C4-2B (cell line): ENCODE measurements at regions not wholly inside any gene's neighbourhood (a gene's known extent, or its start where the extent isn't known, plus 50 kb on each side); places are given as distances from the start of the nearest gene placed in this dataset.

Experiments
- ZFX ChIP-seq: fragments of 450-650 bp; IDR thresholded peaks from 2 replicates; pipeline ENCODE4 v1.6.1; 2017
- TF ChIP-seq, protein P1 (sequence below): fragments of 450-650 bp; conservative IDR thresholded peaks from 2 replicates; pipeline ENCODE4 v1.5.1; 2017; ENCODE audit warnings: mild to moderate bottlenecking

GRCh38 chr12:89098441-89099112 lies 253.7 kb downstream of the DUSP6 start:
- TF ChIP-seq, protein P1, sequence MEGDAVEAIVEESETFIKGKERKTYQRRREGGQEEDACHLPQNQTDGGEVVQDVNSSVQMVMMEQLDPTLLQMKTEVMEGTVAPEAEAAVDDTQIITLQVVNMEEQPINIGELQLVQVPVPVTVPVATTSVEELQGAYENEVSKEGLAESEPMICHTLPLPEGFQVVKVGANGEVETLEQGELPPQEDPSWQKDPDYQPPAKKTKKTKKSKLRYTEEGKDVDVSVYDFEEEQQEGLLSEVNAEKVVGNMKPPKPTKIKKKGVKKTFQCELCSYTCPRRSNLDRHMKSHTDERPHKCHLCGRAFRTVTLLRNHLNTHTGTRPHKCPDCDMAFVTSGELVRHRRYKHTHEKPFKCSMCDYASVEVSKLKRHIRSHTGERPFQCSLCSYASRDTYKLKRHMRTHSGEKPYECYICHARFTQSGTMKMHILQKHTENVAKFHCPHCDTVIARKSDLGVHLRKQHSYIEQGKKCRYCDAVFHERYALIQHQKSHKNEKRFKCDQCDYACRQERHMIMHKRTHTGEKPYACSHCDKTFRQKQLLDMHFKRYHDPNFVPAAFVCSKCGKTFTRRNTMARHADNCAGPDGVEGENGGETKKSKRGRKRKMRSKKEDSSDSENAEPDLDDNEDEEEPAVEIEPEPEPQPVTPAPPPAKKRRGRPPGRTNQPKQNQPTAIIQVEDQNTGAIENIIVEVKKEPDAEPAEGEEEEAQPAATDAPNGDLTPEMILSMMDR: no peak
- no peak for TF ChIP-seq ZFX
